HCT116 (cell line): ENCODE measurements at regions not wholly inside any gene's neighbourhood (a gene's known extent, or its start where the extent isn't known, plus 50 kb on each side); places are given as distances from the start of the nearest gene placed in this dataset.

Experiments used
- ATAC-seq: fragments of 200-7000 bp; cut with Tn5 transposase; 2 replicates; pipeline ENCODE4 v1.9.1; 2020; ENCODE audit warnings: mild to moderate bottlenecking, moderate library complexity
- BruUV-seq: library from RNA; stranded (reverse); fragments of 400-500 nt; replicated peaks from 2 replicates; lab custom pipeline; 2021; lab: Mats Ljungman, UMichigan
- CTCF ChIA-PET: fragments of 300-600 bp; sonication (Branson Sonifier 250); formaldehyde crosslinking; loops from one replicate; lab custom pipeline; 2021; ENCODE audit warnings: antibody characterized with exemption; lab: Charles Lee
- POLR2A ChIA-PET: fragments of 300-600, 350-600 bp; sonication (Branson Sonifier 250); formaldehyde crosslinking; loops from one replicate; lab custom pipeline; 2021; ENCODE audit warnings: antibody characterized with exemption; lab: Charles Lee
- RAD21 ChIA-PET, 2 experiments: fragments of 300-600 bp; sonication (Branson Sonifier 250); formaldehyde crosslinking; loops; one replicate each; lab custom pipeline; 2023; ENCODE audit warnings: low total read pairs in 2 of 2; ENCODE audit not compliant: uncharacterized antibody in 2 of 2, unreplicated experiment in 2 of 2, low non-redundant PET in 1 of 2; lab: Charles Lee
- DNase-seq: peaks from one replicate; pipeline ENCODE4 v3.0.0-alpha.2; 2010; ENCODE audit warnings: low read depth, low spot score
- H2AFZ ChIP-seq: fragments of 200-600 bp; shearing (Covaris generic), sonication (generic); 2 replicates; pipeline ENCODE4 v1.6.1; 2017; ENCODE audit warnings: low read depth, mixed run types, mixed read lengths, antibody characterized with exemption, low read length; ENCODE audit not compliant: poor library complexity, severe bottlenecking
- H3K27ac ChIP-seq: 2 replicates; pipeline ENCODE4 v1.5.1; 2012; ENCODE audit warnings: low read depth, low read length
- H3K27me3 ChIP-seq: fragments of 200-600 bp; sonication (generic); 2 replicates; pipeline ENCODE4 v1.6.1; 2016; ENCODE audit warnings: mixed run types, low read length, mixed read lengths; ENCODE audit not compliant: insufficient read depth
- H3K36me3 ChIP-seq, 2 experiments: fragments of 200-500 bp in 1 of 2; fragments of 200-600 bp in 1 of 2; sonication (Bioruptor generic) in 1 of 2; sonication (generic) in 1 of 2; 2 replicates each; pipeline versions ENCODE4 v1.5.1 to v1.6.1; 2014 to 2016; ENCODE audit warnings: low read length in 2 of 2, inconsistent platforms in 1 of 2, mixed read lengths in 1 of 2, mixed run types in 1 of 2; ENCODE audit not compliant: insufficient read depth in 2 of 2, control insufficient read depth in 1 of 2
- H3K4me1 ChIP-seq, 2 experiments: fragments of 200-600 bp in 1 of 2; sonication (generic) in 1 of 2; 2 replicates each; pipeline versions ENCODE4 v1.5.1 to v1.6.1; 2012 to 2017; ENCODE audit warnings: low read length in 2 of 2, inconsistent platforms in 1 of 2, mild to moderate bottlenecking in 1 of 2, mixed read lengths in 1 of 2, mixed run types in 1 of 2, moderate library complexity in 1 of 2; ENCODE audit not compliant: insufficient read depth in 2 of 2, control insufficient read depth in 1 of 2
- H3K4me2 ChIP-seq: fragments of 200-600 bp; sonication (generic); 2 replicates; pipeline ENCODE4 v1.6.1; 2017; ENCODE audit warnings: mixed run types, low read length, mixed read lengths
- H3K4me3 ChIP-seq, 2 experiments: fragments of 200-600 bp in 1 of 2; sonication (generic) in 1 of 2; replicated peaks in 1 of 2; 2 replicates each; pipeline ENCODE4 v1.5.1; 2011 to 2016; ENCODE audit warnings: low read length in 2 of 2, control low read depth in 1 of 2, low read depth in 1 of 2, mild to moderate bottlenecking in 1 of 2, mixed read lengths in 1 of 2, mixed run types in 1 of 2
- H3K79me2 ChIP-seq: fragments of 200-600 bp; sonication (generic); 2 replicates; pipeline ENCODE4 v1.6.1; 2017; ENCODE audit warnings: mild to moderate bottlenecking, mixed run types, low read length, moderate library complexity, mixed read lengths; ENCODE audit not compliant: insufficient read depth
- H3K9ac ChIP-seq: fragments of 200-600 bp; sonication (generic); 2 replicates; pipeline ENCODE4 v1.6.1; 2016; ENCODE audit warnings: low read length, mixed read lengths
- H3K9me2 ChIP-seq: fragments of 200-600 bp; sonication (generic), shearing (Covaris generic); 2 replicates; pipeline ENCODE4 v1.6.1; 2017; ENCODE audit warnings: mixed run types, mild to moderate bottlenecking, moderate library complexity; ENCODE audit not compliant: insufficient read depth
- H3K9me3 ChIP-seq, 2 experiments: fragments of 200-500 bp in 1 of 2; fragments of 200-600 bp in 1 of 2; sonication (Bioruptor generic) in 1 of 2; sonication (generic) in 1 of 2; 2 replicates each; pipeline ENCODE4 v1.6.1; 2014 to 2017; ENCODE audit warnings: low read length in 2 of 2, mixed read lengths in 2 of 2, inconsistent platforms in 1 of 2, low read depth in 1 of 2, mild to moderate bottlenecking in 1 of 2, mixed run types in 1 of 2, moderate library complexity in 1 of 2; ENCODE audit not compliant: control insufficient read depth in 1 of 2, insufficient read depth in 1 of 2
- H4K20me1 ChIP-seq: fragments of 200-600 bp; sonication (generic), shearing (Covaris generic); 2 replicates; pipeline ENCODE4 v1.6.1; 2017; ENCODE audit warnings: mixed run types, mild to moderate bottlenecking, moderate library complexity; ENCODE audit not compliant: insufficient read depth
- ATF3 ChIP-seq: IDR thresholded peaks from 2 replicates; pipeline ENCODE4 v1.6.1; 2012
- CBX3 ChIP-seq: IDR thresholded peaks from 2 replicates; pipeline ENCODE4 v1.6.1; 2012; ENCODE audit warnings: low read depth
- EGR1 ChIP-seq: IDR thresholded peaks from 2 replicates; pipeline ENCODE4 v1.6.1; 2012; ENCODE audit warnings: low read depth
- EZH2 ChIP-seq: fragments of 200-600 bp; sonication (generic); IDR thresholded peaks from 2 replicates; pipeline ENCODE4 v1.6.1; 2017; ENCODE audit warnings: antibody characterized with exemption, mixed run types
- POLR2A ChIP-seq: IDR thresholded peaks from 2 replicates; pipeline ENCODE4 v1.7.0; 2011; ENCODE audit warnings: borderline replicate concordance; ENCODE audit not compliant: insufficient read depth, insufficient read length; ENCODE audit errors: extremely low read depth
- RAD21 ChIP-seq: IDR thresholded peaks from 2 replicates; pipeline ENCODE4 v1.6.1; 2012; ENCODE audit warnings: low read depth, mild to moderate bottlenecking
- REST ChIP-seq: IDR thresholded peaks from 2 replicates; pipeline ENCODE4 v1.6.1; 2012; ENCODE audit warnings: low read depth
- SIN3A ChIP-seq: IDR thresholded peaks from 2 replicates; pipeline ENCODE4 v1.6.1; 2012; ENCODE audit warnings: low read depth
- SP1 ChIP-seq: IDR thresholded peaks from 2 replicates; pipeline ENCODE4 v1.6.1; 2012; ENCODE audit warnings: low read depth
- SRF ChIP-seq: IDR thresholded peaks from 2 replicates; pipeline ENCODE4 v1.6.1; 2012; ENCODE audit warnings: low read depth
- TCF7L2 ChIP-seq: IDR thresholded peaks from 2 replicates; pipeline ENCODE4 v1.7.0; 2011; ENCODE audit warnings: borderline replicate concordance, inconsistent platforms; ENCODE audit not compliant: insufficient read depth, insufficient read length; ENCODE audit errors: extremely low read depth
- YY1 ChIP-seq: IDR thresholded peaks from 2 replicates; pipeline ENCODE4 v1.6.1; 2011; ENCODE audit warnings: low read length, low read depth, moderate library complexity, mild to moderate bottlenecking; ENCODE audit not compliant: insufficient replicate concordance; ENCODE audit errors: extremely low read depth
- ZFX ChIP-seq: fragments of 450-650 bp; IDR thresholded peaks from 2 replicates; pipeline ENCODE4 v1.6.1; 2017
- intact Hi-C: fragments of 100-400 bp; cut with micrococcal nuclease; formaldehyde crosslinking; loops from 2 replicates; pipeline ENCODE4 v1.10.0; 2022
- TF ChIP-seq, protein P1 (sequence below): IDR thresholded peaks from 2 replicates; pipeline ENCODE4 v1.6.1; 2011; ENCODE audit warnings: mild to moderate bottlenecking, low read length, moderate library complexity; ENCODE audit not compliant: insufficient replicate concordance; ENCODE audit errors: extremely low read depth

- TF ChIP-seq ATF3 (no peak), EZH2 (no peak), EGR1 (no peak), CBX3 (no peak), ZFX (no peak), SP1 (no peak)
- TF ChIP-seq, protein P1, sequence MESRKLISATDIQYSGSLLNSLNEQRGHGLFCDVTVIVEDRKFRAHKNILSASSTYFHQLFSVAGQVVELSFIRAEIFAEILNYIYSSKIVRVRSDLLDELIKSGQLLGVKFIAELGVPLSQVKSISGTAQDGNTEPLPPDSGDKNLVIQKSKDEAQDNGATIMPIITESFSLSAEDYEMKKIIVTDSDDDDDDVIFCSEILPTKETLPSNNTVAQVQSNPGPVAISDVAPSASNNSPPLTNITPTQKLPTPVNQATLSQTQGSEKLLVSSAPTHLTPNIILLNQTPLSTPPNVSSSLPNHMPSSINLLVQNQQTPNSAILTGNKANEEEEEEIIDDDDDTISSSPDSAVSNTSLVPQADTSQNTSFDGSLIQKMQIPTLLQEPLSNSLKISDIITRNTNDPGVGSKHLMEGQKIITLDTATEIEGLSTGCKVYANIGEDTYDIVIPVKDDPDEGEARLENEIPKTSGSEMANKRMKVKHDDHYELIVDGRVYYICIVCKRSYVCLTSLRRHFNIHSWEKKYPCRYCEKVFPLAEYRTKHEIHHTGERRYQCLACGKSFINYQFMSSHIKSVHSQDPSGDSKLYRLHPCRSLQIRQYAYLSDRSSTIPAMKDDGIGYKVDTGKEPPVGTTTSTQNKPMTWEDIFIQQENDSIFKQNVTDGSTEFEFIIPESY = no peak
These were observed 92.7 kb upstream of the C1orf174 start (continued) for GRCh38 chr1:3992746-3993145.

DNA sequence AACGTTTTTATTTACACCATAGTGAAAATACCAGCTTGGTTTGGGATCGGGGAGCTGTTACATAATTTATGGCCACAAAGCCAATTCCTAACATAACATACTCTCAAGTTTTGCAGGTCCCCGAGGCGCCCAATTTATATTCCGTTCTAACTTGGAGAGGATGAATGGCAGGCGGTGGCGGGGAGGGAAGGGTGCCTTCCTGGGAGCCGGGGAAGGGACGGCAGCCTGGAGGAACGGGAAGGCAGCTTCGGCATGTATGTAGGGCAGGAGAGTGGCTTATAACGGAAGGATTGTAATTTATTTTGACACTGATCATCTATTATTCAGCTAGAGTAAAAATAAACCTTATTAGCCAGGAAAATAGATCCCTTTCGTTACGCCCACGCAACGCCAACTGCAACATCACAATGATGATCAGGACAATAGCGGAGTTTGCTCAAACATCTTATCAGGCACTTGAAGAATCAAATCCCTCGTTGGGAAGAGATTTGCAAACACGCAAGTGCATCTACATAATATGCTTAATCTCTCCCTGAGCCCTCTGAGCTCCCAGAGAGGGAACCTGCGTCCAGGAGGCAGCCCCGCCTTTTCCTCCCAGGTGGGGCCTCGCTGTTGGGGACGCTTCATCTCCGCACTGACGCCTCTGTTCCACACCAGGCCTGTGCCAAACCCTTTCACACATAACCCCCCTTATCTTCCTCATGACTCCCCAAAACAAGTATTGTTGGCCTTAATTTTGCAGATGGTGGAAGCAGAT is 93.7 kb upstream of the C1orf174 start:
- no peaks in the 10 kb centered on the region for H3K79me2 ChIP-seq
- H3K9me3 ChIP-seq = no peaks in the 10 kb centered on the region
- intact Hi-C loops = no loop called here
- no peak overlapping the region for H3K4me2 ChIP-seq
- ChIA-PET CTCF (no interaction called here), RAD21 (no interaction called here), POLR2A (no interaction called here)
- H3K27me3 ChIP-seq = no peaks in the 10 kb centered on the region
- no peak for TF ChIP-seq TCF7L2
- no peak for TF ChIP-seq CBX3
- TF ChIP-seq ATF3 = no peak
- no peak for TF ChIP-seq REST
- TF ChIP-seq SRF = no peak
- TF ChIP-seq EZH2 = no peak
- no peak for TF ChIP-seq YY1
- TF ChIP-seq SIN3A = no peak
- no peak for TF ChIP-seq RAD21
- no peak for TF ChIP-seq POLR2A
- H3K36me3 ChIP-seq = no peaks in the 10 kb centered on the region
- H3K4me3 ChIP-seq = no peak overlapping the region
- H2AFZ ChIP-seq = no peak overlapping the region
- DNase-seq (no peak), ATAC-seq (no peak)
- no peaks in the 10 kb centered on the region for H4K20me1 ChIP-seq
- no TSS peak for BruUV-seq
- H3K27ac ChIP-seq = no peak overlapping the region
- no peaks in the 10 kb centered on the region for H3K9me2 ChIP-seq
- no peaks in the 10 kb centered on the region for H3K4me1 ChIP-seq
- no peak overlapping the region for H3K9ac ChIP-seq
